ENCODE measurements at regions not wholly inside any gene's neighbourhood (a gene's known extent, or its start where the extent isn't known, plus 50 kb on each side); places are given as distances from the start of the nearest gene placed in this dataset.

DNA sequence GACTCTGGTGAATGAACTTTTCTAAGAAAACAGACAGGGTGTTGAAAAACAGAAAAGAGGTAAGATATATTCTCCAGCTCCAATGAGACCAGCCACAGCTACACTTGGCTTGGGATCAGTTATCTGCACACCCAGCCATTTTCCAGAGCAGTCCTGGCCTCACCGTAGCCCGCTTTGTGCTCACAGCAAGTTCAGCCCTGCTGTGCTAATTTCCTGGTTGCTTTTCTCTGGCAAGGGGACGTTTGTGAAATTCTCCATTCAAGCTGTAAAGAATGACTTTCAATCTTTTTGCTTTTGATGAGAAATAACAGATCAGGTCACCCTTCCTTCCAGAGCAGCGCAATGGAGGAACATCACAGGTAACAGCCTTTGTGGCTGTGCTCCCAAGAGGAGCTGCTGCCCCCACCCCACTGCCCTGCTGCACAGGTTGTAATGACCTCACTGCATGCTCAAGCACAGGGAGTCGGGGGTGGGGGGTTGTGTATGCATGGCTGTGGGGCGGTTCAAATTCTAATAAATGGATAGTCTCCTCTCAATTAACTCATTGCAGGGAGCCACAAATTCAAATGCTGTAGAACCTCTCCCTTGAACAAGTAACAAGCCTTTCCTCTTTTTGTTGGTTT lies 516.6 kb upstream of the NBEA start:
- Histone ChIP-seq H3K4me1 (ENCODE audit: control insufficient read depth, insufficient read depth, low read length) (no peaks in the 10 kb centered on the region), H3K36me3 (ENCODE audit: insufficient read depth, low read length) (no peaks in the 10 kb centered on the region), H3K27me3 (ENCODE audit: control insufficient read depth, insufficient read depth, low read length) (no peaks in the 10 kb centered on the region), H3K9ac (ENCODE audit: low read depth, low read length) (no peak overlapping the region), H3K4me3 (ENCODE audit: low read length) (no peak overlapping the region), H3K9me3 (replicated peaks; ENCODE audit: low read length) (no peaks in the 10 kb centered on the region), H3K4me2 (ENCODE audit: low read length) (no peak overlapping the region)

DNA sequence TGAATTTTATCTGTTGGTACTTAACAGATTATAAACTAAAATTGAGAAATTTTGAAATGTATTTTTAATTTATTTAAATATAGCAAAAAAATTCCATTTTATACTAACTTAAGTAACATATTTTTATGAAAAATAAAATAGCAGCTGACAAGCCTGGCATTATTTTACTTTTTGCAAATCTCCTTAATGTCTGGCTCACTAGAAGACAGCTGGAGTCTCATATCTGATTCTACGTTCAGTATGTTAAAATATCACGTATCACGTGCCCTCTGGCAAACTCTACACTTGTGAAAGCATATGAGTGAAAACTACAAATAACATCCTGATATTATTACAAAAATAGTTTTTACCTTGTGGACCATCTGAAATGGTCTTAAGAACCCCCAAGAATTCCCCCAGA lies 513.2 kb upstream of the NBEA start:
- Histone ChIP-seq H3K4me3 (ENCODE audit: low read length) (no peak overlapping the region), H3K9ac (ENCODE audit: low read depth, low read length) (no peak overlapping the region)

DNA sequence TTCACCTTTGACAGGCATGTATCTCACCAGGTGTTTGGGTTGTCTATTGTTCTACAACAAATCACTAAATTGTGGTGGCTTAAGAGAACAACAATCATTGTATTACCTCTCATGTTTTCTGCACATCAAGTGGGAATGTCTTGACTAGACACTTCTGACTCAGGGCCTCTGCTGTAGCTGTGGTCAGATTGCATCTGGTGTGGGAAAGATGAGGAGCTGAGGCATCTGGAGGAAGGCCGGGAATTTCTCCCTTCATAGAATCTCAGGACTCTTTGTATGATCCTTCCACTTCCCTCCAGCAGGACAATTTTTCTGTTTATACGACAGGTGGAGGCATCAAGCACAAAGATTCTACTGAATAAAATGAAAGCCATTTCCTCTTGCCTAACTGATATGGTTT lies 511.8 kb upstream of the NBEA start:
- H3K27me3 ChIP-seq (ENCODE audit: control insufficient read depth, insufficient read depth, low read length), result no peaks in the 10 kb centered on the region
- H3K9me3 ChIP-seq (replicated peaks; ENCODE audit: low read length), result no peaks in the 10 kb centered on the region
- peaks cover 4% of the 10 kb centered on the region for H3K4me1 ChIP-seq (ENCODE audit: control insufficient read depth, insufficient read depth, low read length)
- H3K9ac ChIP-seq (ENCODE audit: low read depth, low read length), result no peak overlapping the region
- no peak overlapping the region for H3K4me3 ChIP-seq (ENCODE audit: low read length)
- H3K4me2 ChIP-seq (ENCODE audit: low read length), result no peak overlapping the region
- no peaks in the 10 kb centered on the region for H3K36me3 ChIP-seq (ENCODE audit: insufficient read depth, low read length)

More for the DNA sequence above, 513.2 kb upstream of the NBEA start:
- Histone ChIP-seq H3K4me1 (ENCODE audit: control insufficient read depth, insufficient read depth, low read length) (no peaks in the 10 kb centered on the region), H3K36me3 (ENCODE audit: insufficient read depth, low read length) (no peaks in the 10 kb centered on the region), H3K27me3 (ENCODE audit: control insufficient read depth, insufficient read depth, low read length) (no peaks in the 10 kb centered on the region), H3K9me3 (replicated peaks; ENCODE audit: low read length) (no peaks in the 10 kb centered on the region), H3K4me2 (ENCODE audit: low read length) (no peak overlapping the region)

DNA sequence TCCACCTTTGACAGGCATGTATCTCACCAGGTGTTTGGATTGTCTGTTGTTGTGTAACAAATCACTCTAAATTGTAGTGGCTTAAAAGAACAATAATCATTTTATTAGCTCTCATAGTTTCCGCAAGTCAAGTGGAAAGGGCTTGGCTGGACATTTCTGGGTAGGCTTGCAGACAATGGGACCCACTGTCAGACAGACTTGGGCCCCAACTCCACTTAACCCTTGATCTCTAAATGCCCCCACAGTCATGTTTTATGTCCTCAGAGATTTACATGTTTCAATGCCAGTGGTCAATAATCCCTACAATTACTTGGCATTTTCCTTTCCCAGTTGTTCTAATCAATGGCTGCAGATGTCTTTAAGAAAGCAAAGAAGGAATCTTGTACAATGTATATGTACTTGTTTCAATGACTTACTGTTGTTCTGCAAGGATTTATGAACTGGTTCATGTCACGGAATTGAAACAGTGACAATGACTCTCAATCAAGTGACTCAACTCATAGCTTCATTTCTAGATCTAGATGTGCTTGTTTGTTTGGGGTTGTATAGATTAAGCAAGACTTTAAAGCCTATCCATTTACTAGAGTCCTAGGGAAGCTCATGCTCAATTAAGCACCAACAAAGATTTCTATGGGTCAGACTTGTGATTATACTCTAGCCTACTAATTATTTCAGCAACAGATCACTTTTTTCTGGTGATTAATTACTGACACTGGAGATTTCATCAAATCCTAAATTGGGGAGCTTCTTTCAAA lies 510.1 kb upstream of the NBEA start:
- Histone ChIP-seq H3K4me2 (ENCODE audit: low read length) (no peak overlapping the region), H3K4me3 (ENCODE audit: low read length) (no peak overlapping the region), H3K36me3 (ENCODE audit: insufficient read depth, low read length) (no peaks in the 10 kb centered on the region), H3K27me3 (ENCODE audit: control insufficient read depth, insufficient read depth, low read length) (no peaks in the 10 kb centered on the region), H3K9me3 (replicated peaks; ENCODE audit: low read length) (no peaks in the 10 kb centered on the region), H3K9ac (ENCODE audit: low read depth, low read length) (no peak overlapping the region), H3K4me1 (ENCODE audit: control insufficient read depth, insufficient read depth, low read length) (peaks cover 6% of the 10 kb centered on the region)

GRCh38 chr13:34435338-34435737 lies 506.7 kb upstream of the NBEA start:
- Histone ChIP-seq H3K9me3 (replicated peaks; ENCODE audit: low read length) (no peaks in the 10 kb centered on the region), H3K4me2 (ENCODE audit: low read length) (peak overlapping the region; percentile 40), H3K9ac (ENCODE audit: low read depth, low read length) (no peak overlapping the region), H3K27me3 (ENCODE audit: control insufficient read depth, insufficient read depth, low read length) (no peaks in the 10 kb centered on the region), H3K4me3 (ENCODE audit: low read length) (no peak overlapping the region), H3K36me3 (ENCODE audit: insufficient read depth, low read length) (no peaks in the 10 kb centered on the region), H3K4me1 (ENCODE audit: control insufficient read depth, insufficient read depth, low read length) (peaks cover 6% of the 10 kb centered on the region)

GRCh38 chr13:34437873-34438272 lies 504.2 kb upstream of the NBEA start:
- Histone ChIP-seq H3K9me3 (replicated peaks; ENCODE audit: low read length) (no peaks in the 10 kb centered on the region), H3K9ac (ENCODE audit: low read depth, low read length) (no peak overlapping the region), H3K4me2 (ENCODE audit: low read length) (no peak overlapping the region)

GRCh38 chr13:34452831-34453230 lies 489.2 kb upstream of the NBEA start:
- H3K36me3 ChIP-seq (ENCODE audit: insufficient read depth, low read length), result no peaks in the 10 kb centered on the region
- no peaks in the 10 kb centered on the region for H3K4me1 ChIP-seq (ENCODE audit: control insufficient read depth, insufficient read depth, low read length)
- no peak overlapping the region for H3K9ac ChIP-seq (ENCODE audit: low read depth, low read length)
- no peaks in the 10 kb centered on the region for H3K9me3 ChIP-seq (replicated peaks; ENCODE audit: low read length)
- no peak overlapping the region for H3K4me3 ChIP-seq (ENCODE audit: low read length)
- no peak overlapping the region for H3K4me2 ChIP-seq (ENCODE audit: low read length)
- no peaks in the 10 kb centered on the region for H3K27me3 ChIP-seq (ENCODE audit: control insufficient read depth, insufficient read depth, low read length)

More at GRCh38 chr13:34437873-34438272, 504.2 kb upstream of the NBEA start:
- H3K36me3 ChIP-seq (ENCODE audit: insufficient read depth, low read length), result no peaks in the 10 kb centered on the region
- H3K4me1 ChIP-seq (ENCODE audit: control insufficient read depth, insufficient read depth, low read length), result peaks cover 6% of the 10 kb centered on the region
- no peaks in the 10 kb centered on the region for H3K27me3 ChIP-seq (ENCODE audit: control insufficient read depth, insufficient read depth, low read length)
- no peak overlapping the region for H3K4me3 ChIP-seq (ENCODE audit: low read length)

DNA sequence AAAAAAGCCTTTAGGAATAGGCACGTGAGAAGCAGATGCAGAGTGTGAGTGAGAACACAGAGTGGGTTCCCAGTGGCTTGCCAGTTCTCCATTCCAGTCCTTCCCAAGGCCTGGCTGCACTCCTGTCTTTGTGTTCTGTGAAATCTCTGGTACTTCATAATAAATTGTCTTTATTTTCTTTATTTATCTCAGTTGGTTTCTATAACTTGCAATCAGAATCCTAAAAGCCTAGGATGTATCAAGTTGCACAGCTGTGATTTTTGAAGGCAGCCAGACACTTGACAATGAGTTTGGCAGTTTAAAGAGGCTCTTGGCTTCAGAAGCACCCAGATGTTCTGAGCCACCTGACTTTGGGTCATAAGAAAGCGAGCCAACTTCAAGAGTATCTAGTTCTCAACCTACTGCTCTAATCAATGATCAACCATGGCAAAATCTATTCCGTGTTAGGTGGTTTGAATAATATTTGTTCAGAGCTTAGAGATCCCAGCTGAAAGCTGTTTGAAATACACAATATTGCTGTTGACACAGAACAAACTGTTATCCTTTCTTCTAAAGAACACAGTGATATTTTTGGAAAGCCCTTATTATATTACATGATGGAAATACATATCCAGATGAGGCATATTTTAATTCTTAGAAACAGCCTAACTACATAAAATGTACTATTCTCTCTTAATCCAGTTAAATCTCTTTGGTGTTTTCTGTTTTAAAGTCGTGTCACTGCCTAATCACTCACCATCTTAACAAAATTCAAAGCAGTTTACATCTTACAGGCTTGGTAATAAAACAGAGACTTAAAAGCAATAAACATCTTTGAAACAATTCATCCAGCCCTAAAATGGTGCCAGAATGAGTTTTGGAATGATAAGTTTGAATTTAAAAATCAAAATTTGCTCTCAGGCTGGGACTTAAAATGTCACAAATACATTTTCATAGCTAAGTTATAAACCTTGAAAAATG lies 483.0 kb upstream of the NBEA start:
- no peaks in the 10 kb centered on the region for H3K36me3 ChIP-seq (ENCODE audit: insufficient read depth, low read length)
- no peak overlapping the region for H3K4me3 ChIP-seq (ENCODE audit: low read length)
- peaks cover 8% of the 10 kb centered on the region for H3K4me1 ChIP-seq (ENCODE audit: control insufficient read depth, insufficient read depth, low read length)
- no peaks in the 10 kb centered on the region for H3K9me3 ChIP-seq (replicated peaks; ENCODE audit: low read length)
- H3K27me3 ChIP-seq (ENCODE audit: control insufficient read depth, insufficient read depth, low read length), result no peaks in the 10 kb centered on the region
- H3K9ac ChIP-seq (ENCODE audit: low read depth, low read length), result no peak overlapping the region
- no peak overlapping the region for H3K4me2 ChIP-seq (ENCODE audit: low read length)

DNA sequence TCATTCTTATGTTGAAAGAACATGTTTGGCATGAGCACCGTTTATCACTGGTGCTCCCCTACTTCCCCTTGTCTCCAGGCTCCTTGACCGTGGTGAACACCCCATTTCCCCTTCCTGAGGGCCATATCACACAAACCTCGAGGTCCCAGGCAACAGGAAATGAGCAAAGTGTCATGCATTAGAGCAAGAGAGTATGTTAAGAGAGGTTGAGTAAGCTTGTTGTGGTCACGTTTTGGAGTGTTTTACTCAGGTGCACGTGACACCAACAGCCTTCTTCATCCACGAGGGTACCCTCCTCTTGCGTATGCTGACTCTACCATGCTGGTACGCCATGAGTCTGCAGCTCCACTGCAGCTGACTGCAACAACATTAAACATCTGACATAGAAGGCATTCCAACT lies 482.2 kb upstream of the NBEA start:
- Histone ChIP-seq H3K27me3 (ENCODE audit: control insufficient read depth, insufficient read depth, low read length) (no peaks in the 10 kb centered on the region), H3K9ac (ENCODE audit: low read depth, low read length) (no peak overlapping the region), H3K4me2 (ENCODE audit: low read length) (no peak overlapping the region), H3K4me1 (ENCODE audit: control insufficient read depth, insufficient read depth, low read length) (peaks cover 8% of the 10 kb centered on the region), H3K9me3 (replicated peaks; ENCODE audit: low read length) (no peaks in the 10 kb centered on the region), H3K36me3 (ENCODE audit: insufficient read depth, low read length) (no peaks in the 10 kb centered on the region), H3K4me3 (ENCODE audit: low read length) (no peak overlapping the region)

GRCh38 chr13:34462843-34463242 lies 479.2 kb upstream of the NBEA start:
- Histone ChIP-seq H3K36me3 (ENCODE audit: insufficient read depth, low read length) (no peaks in the 10 kb centered on the region), H3K9me3 (replicated peaks; ENCODE audit: low read length) (no peaks in the 10 kb centered on the region), H3K4me3 (ENCODE audit: low read length) (no peak overlapping the region), H3K27me3 (ENCODE audit: control insufficient read depth, insufficient read depth, low read length) (no peaks in the 10 kb centered on the region), H3K9ac (ENCODE audit: low read depth, low read length) (no peak overlapping the region), H3K4me1 (ENCODE audit: control insufficient read depth, insufficient read depth, low read length) (peaks cover 8% of the 10 kb centered on the region), H3K4me2 (ENCODE audit: low read length) (peak overlapping the region; percentile 10)

GRCh38 chr13:34464011-34464410 lies 478.1 kb upstream of the NBEA start:
- H3K4me2 ChIP-seq (ENCODE audit: low read length), result no peak overlapping the region

More at GRCh38 chr13:34464011-34464410, 478.1 kb upstream of the NBEA start:
- Histone ChIP-seq H3K9ac (ENCODE audit: low read depth, low read length) (no peak overlapping the region), H3K9me3 (replicated peaks; ENCODE audit: low read length) (no peaks in the 10 kb centered on the region), H3K4me3 (ENCODE audit: low read length) (no peak overlapping the region), H3K4me1 (ENCODE audit: control insufficient read depth, insufficient read depth, low read length) (peaks cover 8% of the 10 kb centered on the region), H3K36me3 (ENCODE audit: insufficient read depth, low read length) (no peaks in the 10 kb centered on the region), H3K27me3 (ENCODE audit: control insufficient read depth, insufficient read depth, low read length) (no peaks in the 10 kb centered on the region)

All from skeletal muscle satellite cell (primary cell).